Activated B cell treated with CpG ODN at 0.5 μM for 24 hours (primary cell): ENCODE measurements at regions not wholly inside any gene's neighbourhood (a gene's known extent, or its start where the extent isn't known, plus 50 kb on each side); places are given as distances from the start of the nearest gene placed in this dataset.
"Not testable (repeated sequence)": the region's sequence is repeated elsewhere in the genome, so short reads cannot be mapped to it uniquely, and the experiment has no call there.

Experiments
- ATAC-seq: fragments of 200-7000 bp; cut with Tn5 transposase; one replicate; pipeline ENCODE4 v1.10.0; 2021; ENCODE audit warnings: low read depth, mild to moderate bottlenecking, moderate library complexity
- CTCF ChIA-PET: fragments of 350-600 bp; sonication (Branson Sonifier 250); formaldehyde crosslinking; loops from one replicate; lab custom pipeline; 2021; ENCODE audit warnings: antibody characterized with exemption; lab: Charles Lee
- POLR2A ChIA-PET: fragments of 350-600 bp; sonication (Branson Sonifier 250); formaldehyde crosslinking; loops from one replicate; lab custom pipeline; 2021; ENCODE audit warnings: antibody characterized with exemption; lab: Charles Lee
- DNase-seq: peaks from one replicate; pipeline ENCODE4 v3.0.0; 2022
- H3K27ac Mint-ChIP-seq: one replicate; pipeline ENCODE4 v1.8.0; 2020; ENCODE audit warnings: mixed read lengths
- H3K27me3 Mint-ChIP-seq: one replicate; pipeline ENCODE4 v1.8.0; 2021; ENCODE audit warnings: mixed read lengths
- H3K36me3 Mint-ChIP-seq: one replicate; pipeline ENCODE4 v1.8.0; 2021; ENCODE audit warnings: low read depth, mixed read lengths
- H3K4me1 Mint-ChIP-seq: one replicate; pipeline ENCODE4 v1.8.0; 2021; ENCODE audit warnings: mixed read lengths
- H3K4me3 Mint-ChIP-seq: one replicate; pipeline ENCODE4 v1.8.0; 2020; ENCODE audit warnings: mild to moderate bottlenecking, mixed read lengths
- H3K9me3 Mint-ChIP-seq: one replicate; pipeline ENCODE4 v1.8.0; 2020; ENCODE audit warnings: mixed read lengths
- CTCF ChIP-seq: fragments of 200-600 bp; IDR thresholded peaks from one replicate; pipeline ENCODE4 v1.8.0; 2022; ENCODE audit warnings: antibody characterized with exemption, mild to moderate bottlenecking
- intact Hi-C: fragments of 100-400 bp; cut with micrococcal nuclease; formaldehyde crosslinking; loops from one replicate; pipeline ENCODE4 v1.15.1; 2024

DNA sequence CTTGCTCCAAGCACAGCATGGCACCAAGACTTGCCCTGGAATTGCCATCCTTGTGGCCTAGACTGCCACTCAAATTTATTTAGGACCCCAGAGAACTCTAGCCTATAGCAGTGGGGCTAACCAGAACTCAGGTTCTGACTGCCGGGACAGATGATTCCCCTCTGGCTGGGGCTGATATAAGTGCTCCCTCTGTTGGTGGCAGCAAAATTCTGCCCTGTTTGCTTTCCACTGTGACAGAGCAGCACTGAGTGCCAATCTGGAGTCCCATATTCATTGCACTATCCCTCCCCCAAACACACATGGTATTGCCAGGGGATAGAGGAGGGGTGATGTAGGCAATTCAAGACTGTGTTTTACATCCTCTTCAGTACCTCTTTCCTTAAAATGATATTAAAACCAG, 1081.9 kb downstream of the FAT4 start:
- no peak for ATAC-seq
- intact Hi-C loops, result no loop called here
- Mint-ChIP-seq H3K27ac (no peak overlapping the region), H3K4me3 (no peak overlapping the region), H3K36me3 (no peaks in the 10 kb centered on the region), H3K4me1 (no peaks in the 10 kb centered on the region), H3K9me3 (no peaks in the 10 kb centered on the region), H3K27me3 (no peaks in the 10 kb centered on the region)
- no peak for TF ChIP-seq CTCF
- ChIA-PET POLR2A (no interaction called here), CTCF (no interaction called here)
- DNase-seq, result no peak

DNA sequence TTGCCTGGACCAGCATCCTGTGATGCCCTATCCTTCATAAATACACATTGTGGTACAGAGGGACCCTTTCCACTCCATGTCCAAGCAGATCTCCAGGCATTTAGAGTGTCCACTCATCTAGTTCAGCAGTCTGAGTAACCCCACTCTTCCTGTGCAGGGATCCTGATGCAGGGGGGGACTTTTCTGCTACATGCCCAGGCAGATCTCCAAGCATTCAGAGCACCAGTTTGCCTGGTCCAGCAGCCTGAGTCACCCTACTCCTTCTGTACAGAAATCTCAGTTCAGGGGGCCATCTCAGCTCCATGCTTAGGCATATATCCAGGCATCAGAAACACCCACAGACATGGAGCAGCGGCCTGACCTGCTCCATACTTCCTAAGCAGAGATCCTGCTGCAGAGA, 1089.8 kb downstream of the FAT4 start:
- DNase-seq (no peak), ATAC-seq (no peak)
- no peak overlapping the region for H3K4me3 Mint-ChIP-seq
- H3K36me3 Mint-ChIP-seq, result no peaks in the 10 kb centered on the region
- peaks cover 10% of the 10 kb centered on the region for H3K9me3 Mint-ChIP-seq
- no peak overlapping the region for H3K27ac Mint-ChIP-seq
- ChIA-PET CTCF (no interaction called here), POLR2A (no interaction called here)
- H3K27me3 Mint-ChIP-seq, result no peaks in the 10 kb centered on the region
- TF ChIP-seq CTCF, result no peak
- intact Hi-C loops, result no loop called here
- no peaks in the 10 kb centered on the region for H3K4me1 Mint-ChIP-seq

DNA sequence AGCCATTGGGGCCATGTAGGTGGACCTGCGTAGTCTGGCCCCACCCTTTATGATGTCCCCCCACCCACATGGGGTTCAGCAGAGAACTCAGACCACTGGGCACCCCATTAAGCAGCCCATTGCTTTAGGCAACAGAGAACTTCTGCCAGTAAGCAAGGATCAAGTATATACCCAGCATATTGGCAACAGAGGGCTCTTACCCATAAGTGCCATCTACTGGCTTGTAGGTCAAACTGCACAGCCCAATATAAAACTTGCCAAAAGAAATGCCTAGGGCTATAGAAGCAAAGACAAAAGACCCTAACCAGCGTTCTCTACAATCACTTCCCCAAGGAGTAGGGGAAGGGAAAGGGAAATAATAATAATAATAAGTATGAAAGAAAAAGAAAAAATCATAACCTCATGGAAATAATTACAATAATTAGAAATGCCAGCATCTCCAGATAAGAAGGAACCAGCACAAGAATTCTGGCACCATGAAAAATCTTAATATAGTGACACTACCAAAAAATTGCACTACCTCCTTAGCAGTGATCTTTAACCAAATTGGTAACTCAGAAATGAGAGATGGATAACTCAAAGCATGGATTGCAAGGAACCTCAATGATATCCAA, 1090.7 kb downstream of the FAT4 start:
- Mint-ChIP-seq H3K27me3 (no peaks in the 10 kb centered on the region), H3K36me3 (no peaks in the 10 kb centered on the region), H3K9me3 (peaks cover 10% of the 10 kb centered on the region), H3K4me1 (no peaks in the 10 kb centered on the region), H3K27ac (no peak overlapping the region), H3K4me3 (no peak overlapping the region)
- ChIA-PET POLR2A (no interaction called here), CTCF (no interaction called here)
- DNase-seq (no peak), ATAC-seq (no peak)
- no peak for TF ChIP-seq CTCF
- intact Hi-C loops, result no loop called here

GRCh38 chr4:126409746-126410145, 1095.0 kb downstream of the FAT4 start:
- POLR2A ChIA-PET, result no interaction called here
- Mint-ChIP-seq H3K4me3 (no peak overlapping the region), H3K27ac (no peak overlapping the region), H3K36me3 (no peaks in the 10 kb centered on the region), H3K27me3 (no peaks in the 10 kb centered on the region), H3K4me1 (no peaks in the 10 kb centered on the region), H3K9me3 (peaks cover 10% of the 10 kb centered on the region)
- TF ChIP-seq CTCF, result no peak
- CTCF ChIA-PET, result no interaction called here
- intact Hi-C loops, result no loop called here
- DNase-seq, result no peak
- no peak for ATAC-seq

- H3K9me3 Mint-ChIP-seq, result peaks cover 10% of the 10 kb centered on the region
- POLR2A ChIA-PET, result no interaction called here
- no peaks in the 10 kb centered on the region for H3K4me1 Mint-ChIP-seq
- CTCF ChIA-PET, result no interaction called here
- H3K36me3 Mint-ChIP-seq, result no peaks in the 10 kb centered on the region
- H3K4me3 Mint-ChIP-seq, result no peak overlapping the region
- ATAC-seq (no peak), DNase-seq (no peak)
- no peak overlapping the region for H3K27ac Mint-ChIP-seq
- intact Hi-C loops, result no loop called here
- TF ChIP-seq CTCF, result no peak
- no peaks in the 10 kb centered on the region for H3K27me3 Mint-ChIP-seq
These were observed 1096.3 kb downstream of the FAT4 start for GRCh38 chr4:126411047-126411446.

GRCh38 chr4:126412310-126412709, 1097.6 kb downstream of the FAT4 start:
- intact Hi-C loops, DNase-seq, CTCF ChIA-PET, H3K4me3 Mint-ChIP-seq, H3K36me3 Mint-ChIP-seq, H3K9me3 Mint-ChIP-seq, POLR2A ChIA-PET, ATAC-seq, H3K27ac Mint-ChIP-seq, H3K27me3 Mint-ChIP-seq, H3K4me1 Mint-ChIP-seq: not testable (repeated sequence)
